ENCODE measurements at regions not wholly inside any gene's neighbourhood (a gene's known extent, or its start where the extent isn't known, plus 50 kb on each side); places are given as distances from the start of the nearest gene placed in this dataset.

- Histone ChIP-seq H3K36me3 (no peaks in the 10 kb centered on the region), H3K4me3 (no peak overlapping the region), H3K9me3 (ENCODE audit: low read depth) (no peaks in the 10 kb centered on the region), H3K4me1 (ENCODE audit: low read depth) (no peaks in the 10 kb centered on the region), H3K27me3 (no peaks in the 10 kb centered on the region), H3K27ac (no peak overlapping the region)
- no peak for DNase-seq (ENCODE audit: low read depth in 1 of 2, low spot score in 1 of 2)
- TF ChIP-seq, protein P1, sequence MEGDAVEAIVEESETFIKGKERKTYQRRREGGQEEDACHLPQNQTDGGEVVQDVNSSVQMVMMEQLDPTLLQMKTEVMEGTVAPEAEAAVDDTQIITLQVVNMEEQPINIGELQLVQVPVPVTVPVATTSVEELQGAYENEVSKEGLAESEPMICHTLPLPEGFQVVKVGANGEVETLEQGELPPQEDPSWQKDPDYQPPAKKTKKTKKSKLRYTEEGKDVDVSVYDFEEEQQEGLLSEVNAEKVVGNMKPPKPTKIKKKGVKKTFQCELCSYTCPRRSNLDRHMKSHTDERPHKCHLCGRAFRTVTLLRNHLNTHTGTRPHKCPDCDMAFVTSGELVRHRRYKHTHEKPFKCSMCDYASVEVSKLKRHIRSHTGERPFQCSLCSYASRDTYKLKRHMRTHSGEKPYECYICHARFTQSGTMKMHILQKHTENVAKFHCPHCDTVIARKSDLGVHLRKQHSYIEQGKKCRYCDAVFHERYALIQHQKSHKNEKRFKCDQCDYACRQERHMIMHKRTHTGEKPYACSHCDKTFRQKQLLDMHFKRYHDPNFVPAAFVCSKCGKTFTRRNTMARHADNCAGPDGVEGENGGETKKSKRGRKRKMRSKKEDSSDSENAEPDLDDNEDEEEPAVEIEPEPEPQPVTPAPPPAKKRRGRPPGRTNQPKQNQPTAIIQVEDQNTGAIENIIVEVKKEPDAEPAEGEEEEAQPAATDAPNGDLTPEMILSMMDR (IDR thresholded peaks at IDR 0.05; ENCODE audit: low read depth, low read length): no peak
Observed at GRCh38 chr4:58368221-58368620, 1258.0 kb upstream of the IGFBP7 start.

GRCh38 chr4:58360354-58361133 lies 1250.4 kb upstream of the IGFBP7 start:
- TF ChIP-seq, protein P1 (IDR thresholded peaks at IDR 0.05; ENCODE audit: low read depth, low read length): no peak
- Histone ChIP-seq H3K9me3 (ENCODE audit: low read depth) (no peaks in the 10 kb centered on the region), H3K4me1 (ENCODE audit: low read depth) (no peaks in the 10 kb centered on the region), H3K4me3 (no peak overlapping the region), H3K36me3 (no peaks in the 10 kb centered on the region), H3K27me3 (no peaks in the 10 kb centered on the region), H3K27ac (no peak overlapping the region)
- DNase-seq (ENCODE audit: low read depth in 1 of 2, low spot score in 1 of 2): no peak

GRCh38 chr4:58359590-58359989 lies 1249.4 kb upstream of the IGFBP7 start:
- Histone ChIP-seq H3K27me3 (no peaks in the 10 kb centered on the region), H3K4me3 (no peak overlapping the region), H3K36me3 (no peaks in the 10 kb centered on the region), H3K9me3 (ENCODE audit: low read depth) (no peaks in the 10 kb centered on the region), H3K4me1 (ENCODE audit: low read depth) (no peaks in the 10 kb centered on the region), H3K27ac (no peak overlapping the region)
- DNase-seq (ENCODE audit: low read depth in 1 of 2, low spot score in 1 of 2): no peak
- TF ChIP-seq, protein P1 (IDR thresholded peaks at IDR 0.05; ENCODE audit: low read depth, low read length): no peak

DNA sequence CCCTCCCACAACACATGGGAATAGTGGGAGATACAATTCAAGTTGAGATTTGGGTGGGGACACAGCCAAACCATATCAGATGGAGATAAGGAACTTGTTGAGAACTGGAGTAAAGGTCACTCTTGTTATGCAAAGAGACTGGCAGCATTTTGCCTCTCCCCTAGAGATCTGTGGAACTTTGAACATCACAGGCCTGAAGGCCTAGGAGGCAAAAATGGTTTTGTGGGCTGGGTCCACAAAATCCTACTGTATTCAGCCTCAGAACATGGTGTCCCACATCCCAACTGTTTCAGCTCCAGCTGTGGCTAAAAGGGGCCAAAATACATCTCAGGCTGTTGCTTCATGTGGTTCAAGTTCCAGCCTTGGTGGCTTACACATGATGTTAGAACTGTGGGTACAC lies 1247.8 kb upstream of the IGFBP7 start:
- no peaks in the 10 kb centered on the region for H3K27me3 ChIP-seq
- H3K4me3 ChIP-seq: no peak overlapping the region
- H3K27ac ChIP-seq: no peak overlapping the region
- DNase-seq (ENCODE audit: low read depth in 1 of 2, low spot score in 1 of 2): no peak
- H3K4me1 ChIP-seq (ENCODE audit: low read depth): no peaks in the 10 kb centered on the region
- no peaks in the 10 kb centered on the region for H3K9me3 ChIP-seq (ENCODE audit: low read depth)
- TF ChIP-seq, protein P1 (IDR thresholded peaks at IDR 0.05; ENCODE audit: low read depth, low read length): no peak
- H3K36me3 ChIP-seq: no peaks in the 10 kb centered on the region

DNA sequence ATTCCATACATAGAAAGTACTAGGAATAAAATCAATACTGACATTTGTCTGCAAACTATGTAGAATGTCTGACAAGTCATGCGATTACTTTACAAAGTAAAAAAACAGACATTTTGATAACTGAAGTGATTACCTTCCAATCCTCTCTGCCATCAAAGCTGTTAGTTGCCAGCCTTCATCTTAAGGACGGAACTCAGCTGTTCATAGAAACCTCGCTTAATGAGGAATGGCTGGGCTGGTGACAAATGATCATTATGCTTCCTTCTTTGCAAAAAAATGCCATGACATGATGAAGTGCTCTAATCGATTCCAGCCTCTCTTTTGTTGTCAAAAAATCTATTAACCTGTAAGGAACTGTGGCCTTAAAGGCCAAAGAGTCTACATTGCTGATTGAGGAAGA lies 1214.9 kb upstream of the IGFBP7 start:
- TF ChIP-seq, protein P1 (IDR thresholded peaks at IDR 0.05; ENCODE audit: low read depth, low read length): no peak
- no peaks in the 10 kb centered on the region for H3K9me3 ChIP-seq (ENCODE audit: low read depth)
- no peak for DNase-seq (ENCODE audit: low read depth in 1 of 2, low spot score in 1 of 2)
- H3K36me3 ChIP-seq: no peaks in the 10 kb centered on the region
- no peaks in the 10 kb centered on the region for H3K27me3 ChIP-seq
- no peak overlapping the region for H3K27ac ChIP-seq
- no peak overlapping the region for H3K4me3 ChIP-seq
- H3K4me1 ChIP-seq (ENCODE audit: low read depth): no peaks in the 10 kb centered on the region

All from cardiac muscle cell (in vitro differentiated cells and primary cell).